IMR-90 (cell line): ENCODE measurements at regions not wholly inside any gene's neighbourhood (a gene's known extent, or its start where the extent isn't known, plus 50 kb on each side); places are given as distances from the start of the nearest gene placed in this dataset.

Experiments
- BHLHE40 ChIP-seq: fragments of 150-350 bp; IDR thresholded peaks from 2 replicates; pipeline ENCODE4 v1.6.1; 2016; ENCODE audit warnings: mild to moderate bottlenecking, low read depth, low read length
- CTCF ChIP-seq: conservative IDR thresholded peaks from 2 replicates; pipeline ENCODE4 v1.5.1; 2012; ENCODE audit warnings: mild to moderate bottlenecking, low read depth, low read length, improper control_type of control experiment
- RAD21 ChIP-seq: IDR thresholded peaks from 2 replicates; pipeline ENCODE4 v1.6.1; 2012; ENCODE audit warnings: low read length, improper control_type of control experiment
- SMC3 ChIP-seq: fragments of 150-350 bp; IDR thresholded peaks from 2 replicates; pipeline ENCODE4 v1.6.1; 2016; ENCODE audit warnings: low read depth, mild to moderate bottlenecking, antibody characterized with exemption, low read length, moderate library complexity
- TF ChIP-seq, protein P1 (sequence below): fragments of 150-350 bp; IDR thresholded peaks from 2 replicates; pipeline ENCODE4 v1.6.1; 2017; ENCODE audit warnings: mild to moderate bottlenecking, antibody characterized with exemption, low read length, low read depth

GRCh38 chr12:45580356-45580969, 149.0 kb upstream of the ARID2 start:
- no peak for TF ChIP-seq RAD21
- TF ChIP-seq CTCF: no peak
- TF ChIP-seq SMC3: no peak
- TF ChIP-seq, protein P1, sequence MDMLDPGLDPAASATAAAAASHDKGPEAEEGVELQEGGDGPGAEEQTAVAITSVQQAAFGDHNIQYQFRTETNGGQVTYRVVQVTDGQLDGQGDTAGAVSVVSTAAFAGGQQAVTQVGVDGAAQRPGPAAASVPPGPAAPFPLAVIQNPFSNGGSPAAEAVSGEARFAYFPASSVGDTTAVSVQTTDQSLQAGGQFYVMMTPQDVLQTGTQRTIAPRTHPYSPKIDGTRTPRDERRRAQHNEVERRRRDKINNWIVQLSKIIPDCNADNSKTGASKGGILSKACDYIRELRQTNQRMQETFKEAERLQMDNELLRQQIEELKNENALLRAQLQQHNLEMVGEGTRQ: no peak
- no peak for TF ChIP-seq BHLHE40
